ENCODE measurements at regions not wholly inside any gene's neighbourhood (a gene's known extent, or its start where the extent isn't known, plus 50 kb on each side); places are given as distances from the start of the nearest gene placed in this dataset.

DNA sequence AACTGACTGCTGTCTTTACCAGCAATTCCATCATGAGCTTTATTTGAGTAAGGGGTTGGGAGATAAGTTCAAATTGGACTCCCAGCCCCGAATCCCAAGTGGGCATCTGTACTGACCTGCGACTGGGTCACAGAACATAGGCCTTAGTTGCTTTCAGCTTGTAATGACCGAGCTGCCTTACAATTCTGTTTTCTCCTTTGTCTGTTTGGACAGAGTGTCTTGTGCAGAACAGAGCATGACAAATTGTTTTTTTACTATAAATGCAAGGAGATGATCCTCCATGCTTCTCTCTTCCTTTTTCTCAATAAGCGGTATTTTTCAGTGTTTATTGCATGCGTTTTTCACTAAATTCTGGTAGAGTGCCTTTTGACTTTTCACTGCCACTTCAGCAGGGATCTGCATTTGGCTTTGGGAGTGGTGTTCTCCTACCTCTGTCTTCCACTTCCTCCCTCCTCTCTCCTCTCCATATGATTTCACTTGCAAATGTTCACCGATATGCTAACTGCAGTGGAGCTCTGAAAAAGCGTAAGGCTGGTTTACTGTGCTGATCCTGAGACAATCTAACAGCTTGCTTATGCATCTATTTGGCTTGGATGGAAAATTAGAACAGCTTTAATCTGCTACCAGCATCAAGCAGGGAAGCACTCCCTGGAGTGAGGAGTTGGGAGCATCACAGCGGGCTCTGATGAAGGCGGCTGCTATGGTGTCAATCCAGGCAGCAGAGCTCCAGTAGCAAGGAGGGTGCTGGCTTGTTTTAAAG, 158.8 kb upstream of the SMIM21 start:
- no peak for DNase-seq (ENCODE audit: low spot score)

DNA sequence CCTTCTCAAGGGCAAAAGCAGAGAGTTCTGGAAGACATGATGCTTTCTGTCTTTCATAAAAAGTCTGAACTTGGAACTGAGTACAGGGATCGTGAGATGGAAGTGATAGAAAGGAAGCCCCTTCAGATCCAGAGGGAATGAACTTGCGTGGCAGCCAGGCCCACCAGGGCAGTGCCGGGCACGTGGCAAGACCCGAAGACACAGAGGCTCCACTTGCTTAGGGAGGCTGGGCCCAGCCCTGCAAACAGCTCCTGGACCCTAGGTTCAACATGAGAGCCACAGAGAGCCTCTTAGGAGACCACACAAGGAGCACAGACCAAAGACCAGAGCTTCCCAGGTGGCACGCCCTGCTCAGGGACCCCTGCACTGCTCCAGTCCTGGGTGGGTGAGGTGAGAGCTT, 155.4 kb upstream of the SMIM21 start:
- H3K27me3 Mint-ChIP-seq (ENCODE audit: unreplicated experiment), result peaks cover 2% of the 10 kb centered on the region
- peaks cover 5% of the 10 kb centered on the region for H3K4me1 Mint-ChIP-seq (ENCODE audit: unreplicated experiment)
- H3K36me3 Mint-ChIP-seq (ENCODE audit: low read depth, unreplicated experiment), result no peaks in the 10 kb centered on the region
- TF ChIP-seq, protein P1, sequence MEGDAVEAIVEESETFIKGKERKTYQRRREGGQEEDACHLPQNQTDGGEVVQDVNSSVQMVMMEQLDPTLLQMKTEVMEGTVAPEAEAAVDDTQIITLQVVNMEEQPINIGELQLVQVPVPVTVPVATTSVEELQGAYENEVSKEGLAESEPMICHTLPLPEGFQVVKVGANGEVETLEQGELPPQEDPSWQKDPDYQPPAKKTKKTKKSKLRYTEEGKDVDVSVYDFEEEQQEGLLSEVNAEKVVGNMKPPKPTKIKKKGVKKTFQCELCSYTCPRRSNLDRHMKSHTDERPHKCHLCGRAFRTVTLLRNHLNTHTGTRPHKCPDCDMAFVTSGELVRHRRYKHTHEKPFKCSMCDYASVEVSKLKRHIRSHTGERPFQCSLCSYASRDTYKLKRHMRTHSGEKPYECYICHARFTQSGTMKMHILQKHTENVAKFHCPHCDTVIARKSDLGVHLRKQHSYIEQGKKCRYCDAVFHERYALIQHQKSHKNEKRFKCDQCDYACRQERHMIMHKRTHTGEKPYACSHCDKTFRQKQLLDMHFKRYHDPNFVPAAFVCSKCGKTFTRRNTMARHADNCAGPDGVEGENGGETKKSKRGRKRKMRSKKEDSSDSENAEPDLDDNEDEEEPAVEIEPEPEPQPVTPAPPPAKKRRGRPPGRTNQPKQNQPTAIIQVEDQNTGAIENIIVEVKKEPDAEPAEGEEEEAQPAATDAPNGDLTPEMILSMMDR (IDR thresholded peaks at IDR 0.05; ENCODE audit: unreplicated experiment), result no peak
- H3K27ac Mint-ChIP-seq (ENCODE audit: unreplicated experiment), result no peak overlapping the region
- DNase-seq (ENCODE audit: low spot score), result no peak
- no peaks in the 10 kb centered on the region for H3K9me3 Mint-ChIP-seq (ENCODE audit: unreplicated experiment)
- H3K4me3 Mint-ChIP-seq (ENCODE audit: unreplicated experiment), result no peak overlapping the region

More for the DNA sequence above, 158.8 kb upstream of the SMIM21 start:
- no peaks in the 10 kb centered on the region for H3K4me1 Mint-ChIP-seq (ENCODE audit: unreplicated experiment)
- no peak overlapping the region for H3K27ac Mint-ChIP-seq (ENCODE audit: unreplicated experiment)
- H3K27me3 Mint-ChIP-seq (ENCODE audit: unreplicated experiment), result peaks cover 2% of the 10 kb centered on the region
- no peaks in the 10 kb centered on the region for H3K9me3 Mint-ChIP-seq (ENCODE audit: unreplicated experiment)
- H3K4me3 Mint-ChIP-seq (ENCODE audit: unreplicated experiment), result no peak overlapping the region
- TF ChIP-seq, protein P1 (IDR thresholded peaks at IDR 0.05; ENCODE audit: unreplicated experiment), result no peak
- no peaks in the 10 kb centered on the region for H3K36me3 Mint-ChIP-seq (ENCODE audit: low read depth, unreplicated experiment)

DNA sequence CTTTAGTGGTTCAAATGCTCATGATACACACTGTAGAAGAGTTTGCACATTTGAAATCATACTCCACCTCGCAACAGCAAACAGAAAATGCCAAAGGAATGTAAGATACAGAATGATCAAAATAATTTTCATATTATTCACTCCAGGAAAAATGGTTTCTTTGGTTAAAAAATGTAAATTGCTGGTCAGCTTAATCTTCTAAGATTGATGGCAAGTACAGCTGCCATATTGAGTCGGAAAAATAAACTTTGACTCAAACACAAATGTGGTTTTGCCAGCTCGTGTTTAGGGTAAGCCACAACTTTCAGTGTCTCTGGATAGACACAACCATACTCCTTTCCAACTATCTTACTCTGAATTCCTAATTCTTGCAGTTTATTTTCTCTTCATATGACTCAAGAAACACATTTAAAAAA, 154.9 kb upstream of the SMIM21 start:
- H3K4me1 Mint-ChIP-seq (ENCODE audit: unreplicated experiment), result peaks cover 5% of the 10 kb centered on the region
- TF ChIP-seq, protein P1 (IDR thresholded peaks at IDR 0.05; ENCODE audit: unreplicated experiment), result no peak
- peaks cover 2% of the 10 kb centered on the region for H3K27me3 Mint-ChIP-seq (ENCODE audit: unreplicated experiment)
- no peak for DNase-seq (ENCODE audit: low spot score)
- H3K9me3 Mint-ChIP-seq (ENCODE audit: unreplicated experiment), result no peaks in the 10 kb centered on the region
- no peaks in the 10 kb centered on the region for H3K36me3 Mint-ChIP-seq (ENCODE audit: low read depth, unreplicated experiment)
- H3K27ac Mint-ChIP-seq (ENCODE audit: unreplicated experiment), result no peak overlapping the region
- no peak overlapping the region for H3K4me3 Mint-ChIP-seq (ENCODE audit: unreplicated experiment)

DNA sequence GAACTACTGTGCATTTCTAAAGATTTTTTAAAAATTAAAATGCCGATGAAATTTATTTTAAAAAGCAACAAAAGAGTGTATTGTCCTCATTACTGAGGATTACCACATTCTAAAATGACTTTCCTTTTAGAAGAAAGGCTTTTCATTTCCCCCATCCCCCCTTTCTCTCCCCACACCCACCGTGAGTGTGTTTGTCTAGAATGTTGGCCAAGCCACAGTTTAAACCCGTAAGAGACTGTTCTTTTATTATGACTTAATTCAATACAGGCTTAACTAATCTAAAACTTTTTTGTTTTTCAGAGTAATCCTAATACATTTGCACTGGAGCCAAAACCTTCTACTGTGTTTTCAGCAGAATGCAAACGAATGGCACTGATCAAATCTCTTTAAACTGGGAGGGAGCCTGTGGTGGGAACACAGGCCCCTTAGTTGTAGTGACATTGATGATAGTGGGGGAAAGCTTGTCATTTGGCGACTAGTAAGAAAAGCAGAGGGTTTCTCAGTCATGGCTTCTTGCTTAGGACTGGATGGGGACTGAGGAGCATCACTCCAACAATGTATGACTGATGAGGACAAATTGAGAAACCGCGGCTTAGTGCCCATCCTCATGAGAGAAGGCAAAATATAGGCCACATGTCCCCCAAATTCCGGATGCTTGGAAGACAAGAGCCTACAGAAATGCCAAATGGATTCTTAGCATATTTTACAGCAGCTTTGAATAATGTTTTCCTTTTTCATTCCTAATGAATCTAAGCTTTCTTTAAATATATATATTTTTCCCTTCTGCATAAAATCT, 154.0 kb upstream of the SMIM21 start:
- H3K27ac Mint-ChIP-seq (ENCODE audit: unreplicated experiment), result no peak overlapping the region
- no peak overlapping the region for H3K4me3 Mint-ChIP-seq (ENCODE audit: unreplicated experiment)
- peaks cover 2% of the 10 kb centered on the region for H3K27me3 Mint-ChIP-seq (ENCODE audit: unreplicated experiment)
- no peaks in the 10 kb centered on the region for H3K9me3 Mint-ChIP-seq (ENCODE audit: unreplicated experiment)
- no peak for DNase-seq (ENCODE audit: low spot score)
- TF ChIP-seq, protein P1 (IDR thresholded peaks at IDR 0.05; ENCODE audit: unreplicated experiment), result no peak
- H3K36me3 Mint-ChIP-seq (ENCODE audit: low read depth, unreplicated experiment), result no peaks in the 10 kb centered on the region
- H3K4me1 Mint-ChIP-seq (ENCODE audit: unreplicated experiment), result peaks cover 5% of the 10 kb centered on the region

DNA sequence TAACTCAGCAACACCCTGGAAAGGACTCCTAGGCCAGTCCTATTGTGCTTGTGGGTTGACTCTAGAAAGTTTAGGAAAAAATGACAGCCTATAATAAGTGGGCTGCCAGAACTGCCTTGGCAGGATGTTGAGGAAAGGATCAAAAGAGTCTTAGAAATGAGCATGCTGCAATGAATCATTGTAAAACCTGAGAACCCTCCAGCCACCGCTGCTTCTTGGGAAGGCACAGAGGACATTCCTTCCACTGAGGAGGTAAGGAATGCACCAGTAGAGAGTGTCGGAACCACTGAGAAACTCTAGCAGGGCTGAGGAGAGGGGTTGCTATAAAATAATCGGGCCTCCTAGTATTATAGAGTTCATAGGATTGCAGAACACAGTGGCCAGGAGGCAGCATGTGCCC, 146.7 kb upstream of the SMIM21 start:
- Mint-ChIP-seq H3K4me3 (ENCODE audit: unreplicated experiment) (no peak overlapping the region), H3K4me1 (ENCODE audit: unreplicated experiment) (peaks cover 8% of the 10 kb centered on the region), H3K9me3 (ENCODE audit: unreplicated experiment) (no peaks in the 10 kb centered on the region), H3K27me3 (ENCODE audit: unreplicated experiment) (peaks cover 2% of the 10 kb centered on the region), H3K36me3 (ENCODE audit: low read depth, unreplicated experiment) (no peaks in the 10 kb centered on the region), H3K27ac (ENCODE audit: unreplicated experiment) (no peak overlapping the region)
- no peak for DNase-seq (ENCODE audit: low spot score)
- TF ChIP-seq, protein P1 (IDR thresholded peaks at IDR 0.05; ENCODE audit: unreplicated experiment), result no peak

Data from endothelial cell (in vitro differentiated cells).